ENCODE measurements at regions not wholly inside any gene's neighbourhood (a gene's known extent, or its start where the extent isn't known, plus 50 kb on each side); places are given as distances from the start of the nearest gene placed in this dataset.

- no peak for TF ChIP-seq CTCF (IDR thresholded peaks at IDR 0.05; ENCODE audit: insufficient read depth, low read length, poor library complexity, severe bottlenecking)
- DNase-seq (ENCODE audit: low read depth) = no peak
- no peaks in the 10 kb centered on the region for H3K27me3 ChIP-seq (ENCODE audit: control insufficient read depth, insufficient read depth, low read length)
- H3K36me3 ChIP-seq (ENCODE audit: control insufficient read depth, insufficient read depth, low read length) = no peaks in the 10 kb centered on the region
- no peak overlapping the region for H3K4me3 ChIP-seq (ENCODE audit: low read depth, low read length)
These were observed 400.2 kb upstream of the C16orf82 start for GRCh38 chr16:26666486-26666885.

GRCh38 chr16:26667307-26667706 is 399.4 kb upstream of the C16orf82 start:
- no peak for TF ChIP-seq CTCF (IDR thresholded peaks at IDR 0.05; ENCODE audit: insufficient read depth, low read length, poor library complexity, severe bottlenecking)
- H3K27me3 ChIP-seq (ENCODE audit: control insufficient read depth, insufficient read depth, low read length) = no peaks in the 10 kb centered on the region
- H3K4me3 ChIP-seq (ENCODE audit: low read depth, low read length) = no peak overlapping the region
- H3K36me3 ChIP-seq (ENCODE audit: control insufficient read depth, insufficient read depth, low read length) = no peaks in the 10 kb centered on the region
- no peak for DNase-seq (ENCODE audit: low read depth)

GRCh38 chr16:26668026-26668425 is 398.7 kb upstream of the C16orf82 start:
- H3K36me3 ChIP-seq (ENCODE audit: control insufficient read depth, insufficient read depth, low read length) = no peaks in the 10 kb centered on the region
- no peak for TF ChIP-seq CTCF (IDR thresholded peaks at IDR 0.05; ENCODE audit: insufficient read depth, low read length, poor library complexity, severe bottlenecking)
- H3K27me3 ChIP-seq (ENCODE audit: control insufficient read depth, insufficient read depth, low read length) = no peaks in the 10 kb centered on the region
- no peak overlapping the region for H3K4me3 ChIP-seq (ENCODE audit: low read depth, low read length)
- DNase-seq (ENCODE audit: low read depth) = no peak

GRCh38 chr16:26672206-26672605 is 394.5 kb upstream of the C16orf82 start:
- no peak for TF ChIP-seq CTCF (IDR thresholded peaks at IDR 0.05; ENCODE audit: insufficient read depth, low read length, poor library complexity, severe bottlenecking)
- Histone ChIP-seq H3K4me3 (ENCODE audit: low read depth, low read length) (no peak overlapping the region), H3K27me3 (ENCODE audit: control insufficient read depth, insufficient read depth, low read length) (no peaks in the 10 kb centered on the region), H3K36me3 (ENCODE audit: control insufficient read depth, insufficient read depth, low read length) (no peaks in the 10 kb centered on the region)
- no peak for DNase-seq (ENCODE audit: low read depth)

GRCh38 chr16:26673011-26673410 is 393.7 kb upstream of the C16orf82 start:
- Histone ChIP-seq H3K27me3 (ENCODE audit: control insufficient read depth, insufficient read depth, low read length) (no peaks in the 10 kb centered on the region), H3K36me3 (ENCODE audit: control insufficient read depth, insufficient read depth, low read length) (no peaks in the 10 kb centered on the region), H3K4me3 (ENCODE audit: low read depth, low read length) (no peak overlapping the region)
- DNase-seq (ENCODE audit: low read depth) = no peak
- no peak for TF ChIP-seq CTCF (IDR thresholded peaks at IDR 0.05; ENCODE audit: insufficient read depth, low read length, poor library complexity, severe bottlenecking)

- H3K27me3 ChIP-seq (ENCODE audit: control insufficient read depth, insufficient read depth, low read length) = no peaks in the 10 kb centered on the region
- no peak for DNase-seq (ENCODE audit: low read depth)
- no peak for TF ChIP-seq CTCF (IDR thresholded peaks at IDR 0.05; ENCODE audit: insufficient read depth, low read length, poor library complexity, severe bottlenecking)
- H3K4me3 ChIP-seq (ENCODE audit: low read depth, low read length) = no peak overlapping the region
- H3K36me3 ChIP-seq (ENCODE audit: control insufficient read depth, insufficient read depth, low read length) = no peaks in the 10 kb centered on the region
These were observed 386.1 kb upstream of the C16orf82 start for GRCh38 chr16:26680671-26681070.
